GM19043 (cell line): ENCODE measurements at regions not wholly inside any gene's neighbourhood (a gene's known extent, or its start where the extent isn't known, plus 50 kb on each side); places are given as distances from the start of the nearest gene placed in this dataset.

ENCODE experiments used
- ATAC-seq: cut with Tn5 transposase; IDR thresholded peaks from one replicate; pipeline ENCODE4 v1.9.1; 2021; ENCODE audit warnings: low read depth; ENCODE audit not compliant: unreplicated experiment

DNA sequence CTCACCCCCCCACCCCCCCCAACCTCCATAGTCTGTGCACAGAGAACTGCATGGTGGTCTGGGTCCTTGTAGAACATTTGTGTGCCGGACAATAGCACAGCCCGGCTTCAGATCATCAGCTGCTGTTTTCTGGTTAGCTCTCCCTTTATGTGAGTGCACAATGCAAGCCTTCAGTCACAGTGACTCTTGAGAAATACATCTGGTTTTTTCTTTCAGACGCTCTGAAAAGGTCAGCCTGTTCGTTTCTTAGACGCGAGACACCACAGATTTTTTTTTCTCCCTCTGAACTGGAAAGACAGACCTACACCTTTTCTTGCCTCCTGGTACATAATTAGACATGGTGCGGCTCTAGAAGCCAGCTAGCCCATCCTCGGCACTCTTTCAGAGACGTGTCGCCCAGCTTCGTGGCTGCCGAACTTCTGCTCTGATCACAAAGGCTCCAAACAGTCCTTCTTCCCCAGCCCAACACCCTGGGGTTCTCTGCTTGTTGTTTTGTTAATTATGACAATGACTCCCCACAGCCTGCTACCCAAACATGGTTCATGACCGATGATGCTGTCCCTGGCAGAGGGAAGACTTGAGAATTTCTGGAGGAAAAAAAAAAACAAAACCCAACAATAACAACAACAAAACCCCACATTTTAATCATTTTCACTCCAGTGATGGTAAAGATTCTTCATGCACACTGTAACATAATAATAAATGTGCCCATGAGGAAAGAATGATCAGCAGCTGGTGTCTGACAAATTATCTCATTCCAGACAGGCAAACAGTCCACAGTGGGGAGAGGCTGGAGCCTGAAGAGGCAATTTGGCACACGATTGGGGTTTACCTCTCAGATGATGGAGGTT is 241.4 kb upstream of the ZNF462 start:
- no peak for ATAC-seq

DNA sequence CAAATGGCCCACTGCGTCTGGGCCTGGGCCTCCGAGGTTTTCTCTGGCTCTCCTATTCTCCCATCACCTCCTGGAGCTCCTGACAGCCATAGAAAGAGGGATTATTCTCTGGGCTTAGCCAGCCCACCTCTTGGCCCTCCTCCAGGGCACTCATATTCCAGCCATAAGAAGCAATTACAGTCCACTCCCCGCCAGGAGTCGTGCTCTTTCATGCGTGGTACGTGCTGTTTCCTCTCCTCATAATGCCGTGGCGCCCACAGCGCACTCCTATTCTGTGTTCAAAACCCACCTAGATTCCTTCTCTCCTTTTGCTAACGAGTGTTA is 240.8 kb upstream of the ZNF462 start:
- ATAC-seq: no peak

DNA sequence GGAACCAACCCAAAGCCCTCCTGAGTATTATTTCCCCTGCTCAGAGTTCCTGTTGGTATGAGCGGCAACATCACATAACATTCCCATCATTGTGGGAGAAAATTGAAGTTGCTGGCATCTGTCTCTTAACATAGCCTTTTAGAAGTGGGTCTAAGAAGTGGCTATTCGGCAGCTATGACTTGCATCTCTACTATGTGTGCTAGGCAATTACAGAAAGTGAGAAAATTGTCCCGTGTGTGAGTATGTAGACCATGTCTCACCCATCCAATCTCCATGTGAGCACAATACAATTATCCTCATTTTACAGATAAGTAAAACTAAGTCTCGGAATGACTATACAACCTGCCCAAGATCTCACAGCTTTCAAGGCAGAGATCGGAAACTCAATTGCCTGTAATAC is 239.4 kb upstream of the ZNF462 start:
- ATAC-seq: no peak

DNA sequence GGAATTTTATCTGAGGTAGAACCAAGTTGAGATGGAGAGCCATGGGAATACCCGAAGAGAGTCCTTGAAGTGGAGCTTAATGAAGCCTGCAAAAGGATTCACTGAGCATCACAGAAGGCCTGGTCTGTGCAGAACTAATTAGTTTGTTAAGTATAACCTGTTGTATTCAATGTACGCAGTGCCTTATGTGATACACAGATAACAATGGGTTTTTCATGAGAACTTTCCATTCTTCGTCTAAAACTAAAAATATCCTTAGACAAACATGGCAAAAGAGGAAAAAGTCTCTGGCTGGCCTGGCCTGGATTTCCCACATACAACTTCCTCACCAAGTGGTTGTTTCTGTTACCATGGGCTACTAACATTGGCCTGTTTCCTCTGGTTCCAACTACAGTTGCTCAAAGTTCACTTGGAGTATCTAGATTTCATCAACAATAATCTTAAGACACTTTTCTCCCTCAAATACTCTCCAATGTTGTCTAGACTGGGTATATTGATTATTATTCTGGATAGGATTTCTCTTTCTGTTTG is 237.6 kb upstream of the ZNF462 start:
- no peak for ATAC-seq

DNA sequence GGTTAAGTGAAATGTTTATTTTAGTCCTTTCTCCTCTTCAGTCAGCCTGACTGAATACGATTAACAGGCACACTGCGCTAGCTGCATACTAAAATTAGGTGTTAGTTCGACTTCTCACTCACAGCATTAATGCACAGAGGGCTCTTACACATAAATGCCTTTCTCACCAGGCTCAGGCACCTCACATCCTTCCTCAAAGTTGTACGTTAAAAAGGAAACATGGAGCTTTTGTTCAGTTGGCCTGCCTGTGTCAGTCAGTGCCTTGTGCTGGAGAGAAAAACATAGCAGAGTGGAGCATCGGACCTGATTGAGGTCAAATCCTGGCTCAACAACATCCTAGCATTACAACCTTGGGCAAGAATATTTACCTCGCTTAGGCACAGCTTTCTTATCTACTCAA is 236.0 kb upstream of the ZNF462 start:
- ATAC-seq: no peak

DNA sequence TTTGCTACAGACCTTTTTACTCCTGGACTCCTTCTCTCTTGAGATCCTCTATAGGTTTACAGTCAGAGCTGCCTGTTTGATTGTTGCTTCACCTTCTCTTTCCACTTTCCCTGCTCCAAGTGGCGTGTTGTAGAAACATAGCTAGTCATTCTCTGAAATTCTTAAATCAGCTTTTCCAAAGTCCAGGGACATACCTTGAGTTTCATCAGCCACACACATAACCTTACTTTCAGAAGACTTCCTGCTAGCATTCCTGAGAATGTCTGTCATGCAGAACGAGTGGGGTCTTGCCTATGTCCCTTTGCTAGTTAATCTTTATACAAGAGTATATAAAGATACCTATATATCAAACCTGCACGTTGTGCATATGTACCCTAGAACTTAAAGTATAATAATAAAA is 230.3 kb upstream of the ZNF462 start:
- no peak for ATAC-seq

DNA sequence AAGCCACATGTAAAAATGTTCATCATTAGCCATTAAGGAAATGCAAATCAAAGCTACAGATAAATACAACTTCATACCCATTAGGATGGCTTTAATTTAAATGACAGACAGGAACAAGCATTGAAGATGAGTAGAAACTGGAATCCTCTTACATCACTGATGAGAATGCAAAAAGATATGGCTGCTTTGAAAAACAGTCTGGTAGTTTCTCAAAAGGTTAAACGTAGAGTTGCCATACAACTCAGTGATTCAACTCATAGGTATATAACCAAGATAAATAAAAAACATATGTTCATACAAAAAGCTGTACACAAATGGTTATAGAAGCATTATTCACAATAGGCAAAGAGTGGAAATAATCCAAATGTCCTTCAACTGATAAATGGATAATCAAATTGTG is 228.8 kb upstream of the ZNF462 start:
- no peak for ATAC-seq

DNA sequence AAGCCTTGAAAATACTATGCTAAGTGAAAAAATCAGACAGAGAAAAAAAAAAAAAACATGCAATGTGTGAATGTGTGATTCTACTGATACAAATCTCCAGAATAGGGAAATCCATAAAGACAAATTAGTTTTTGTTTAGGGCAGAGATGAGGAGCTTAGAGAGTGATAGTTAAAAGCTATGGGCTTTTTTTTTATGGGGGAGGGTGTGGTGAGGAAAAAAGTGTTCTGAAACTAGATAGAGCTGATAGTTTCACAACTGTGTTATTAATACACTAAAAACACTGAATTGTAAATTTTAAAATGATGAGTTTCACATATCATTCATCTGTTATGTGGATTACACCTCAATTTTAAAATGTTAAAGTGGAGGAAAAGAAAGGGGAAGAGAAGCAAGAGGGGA is 228.3 kb upstream of the ZNF462 start:
- ATAC-seq: no peak

DNA sequence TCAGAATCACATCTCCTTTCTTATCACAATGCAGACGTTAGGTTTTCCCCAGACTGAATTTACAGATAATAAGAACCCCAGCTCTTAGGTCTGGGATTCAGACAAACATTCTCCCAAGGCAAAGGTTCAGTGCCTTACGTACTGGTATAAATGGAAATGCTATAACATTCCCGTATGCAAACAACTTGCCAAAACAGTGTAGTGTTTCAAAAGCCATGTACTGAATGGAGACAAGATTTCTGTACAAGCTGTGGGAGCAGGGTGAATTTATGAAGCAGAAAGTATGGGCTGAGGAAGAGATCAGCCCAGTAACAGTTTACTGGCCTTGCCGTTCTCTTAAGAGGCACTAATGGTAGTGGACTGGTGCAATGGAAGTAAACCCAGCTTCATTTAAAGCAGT is 225.5 kb upstream of the ZNF462 start:
- ATAC-seq: no peak

DNA sequence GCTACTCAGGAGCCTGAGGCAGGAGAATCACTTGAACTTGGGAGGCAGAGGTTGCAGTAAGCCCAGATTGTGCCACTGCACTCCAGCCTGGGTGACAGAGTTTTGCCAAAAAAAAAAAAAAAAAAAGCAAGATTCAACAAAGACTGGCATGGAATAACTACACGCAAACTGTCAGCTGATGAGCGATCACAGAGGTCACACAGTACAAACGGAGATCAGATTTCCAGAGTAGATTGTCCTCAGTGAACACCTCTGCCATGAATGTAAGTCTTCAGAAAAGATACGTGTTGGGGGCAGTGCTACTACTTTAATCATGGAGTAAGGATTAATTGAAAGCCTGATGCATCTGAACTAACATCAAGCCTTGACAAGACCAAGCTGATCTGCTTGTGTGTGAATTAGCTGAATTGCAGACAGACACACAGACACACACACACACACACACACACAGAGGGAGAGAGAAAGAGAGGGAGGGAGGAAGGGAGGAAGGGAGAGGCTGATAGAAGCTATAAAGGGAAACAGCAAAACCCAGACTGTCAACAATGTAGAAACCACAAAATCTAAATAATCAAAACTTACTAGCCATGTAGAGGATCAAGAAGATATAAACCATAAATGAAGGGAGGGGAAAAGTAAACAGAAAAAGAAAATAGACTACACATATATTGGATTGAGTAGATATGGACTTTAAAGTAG is 222.9 kb upstream of the ZNF462 start:
- no peak for ATAC-seq

DNA sequence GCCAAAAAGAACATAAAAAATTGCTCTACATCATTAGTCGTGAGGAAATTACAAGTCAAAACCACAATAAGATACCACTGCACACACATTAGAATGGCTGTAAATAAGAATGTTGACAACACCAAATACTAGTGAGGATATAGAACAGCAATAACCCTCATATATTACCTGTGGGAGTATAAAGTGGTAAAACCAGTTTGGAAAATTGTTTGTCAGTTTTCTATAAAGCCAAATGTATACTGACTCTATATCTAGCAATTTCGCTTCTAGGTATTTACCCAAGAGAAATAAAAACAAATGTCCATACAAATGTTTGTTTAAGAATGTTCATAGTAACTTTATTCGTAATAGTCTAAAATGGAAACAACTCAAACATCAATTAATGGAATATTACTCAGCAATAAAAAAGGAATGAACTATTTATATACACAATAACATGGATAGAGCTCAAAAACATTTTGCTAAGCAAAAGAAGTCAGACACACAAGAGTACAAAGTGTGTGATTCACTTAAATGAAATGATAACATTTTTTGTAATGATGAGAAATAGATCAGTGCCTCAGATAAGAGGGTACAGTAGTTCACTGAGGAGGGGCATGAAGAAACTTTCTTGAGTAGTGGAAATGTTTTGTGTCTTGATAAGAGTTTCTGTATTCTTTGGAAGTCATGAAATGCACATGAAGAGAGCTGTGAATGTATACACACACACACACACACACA is 219.6 kb upstream of the ZNF462 start:
- ATAC-seq: no peak

DNA sequence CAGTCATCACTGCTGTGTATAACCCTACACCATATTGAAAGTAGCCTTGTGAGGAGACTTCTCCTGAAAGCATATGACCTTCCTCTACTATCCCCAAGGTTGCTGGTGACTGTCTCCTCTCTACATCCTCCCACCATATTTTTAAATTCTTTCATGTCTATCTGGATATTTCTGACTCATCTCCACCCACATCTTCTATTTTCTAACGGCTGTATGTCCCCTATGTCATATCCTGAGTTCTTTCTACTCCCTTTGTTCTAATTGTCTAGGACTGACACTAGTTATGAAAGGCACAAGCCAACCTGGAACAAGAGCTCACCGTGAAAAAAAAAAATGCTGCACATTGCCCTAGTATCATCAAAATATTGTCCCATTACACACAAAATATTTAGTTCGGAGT is 218.3 kb upstream of the ZNF462 start:
- no peak for ATAC-seq

DNA sequence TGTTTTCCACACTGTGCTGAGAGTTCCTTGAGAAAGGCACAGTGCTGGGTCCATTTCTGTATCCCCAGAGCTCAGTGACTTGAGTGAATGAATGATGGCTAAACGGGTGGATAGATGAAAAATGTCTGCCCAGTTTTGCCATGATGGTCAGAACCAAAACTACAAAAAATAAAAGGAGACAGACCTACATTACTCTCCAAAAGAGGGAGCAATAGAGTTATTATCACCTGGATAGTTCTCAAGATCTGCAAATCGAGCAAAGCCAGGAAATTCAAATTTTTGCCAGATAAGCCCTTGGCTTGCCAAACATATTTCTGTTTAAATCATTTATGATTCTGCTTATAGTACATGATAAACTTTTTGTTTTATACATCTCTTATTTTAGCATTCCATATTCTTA is 214.2 kb upstream of the ZNF462 start:
- no peak for ATAC-seq

DNA sequence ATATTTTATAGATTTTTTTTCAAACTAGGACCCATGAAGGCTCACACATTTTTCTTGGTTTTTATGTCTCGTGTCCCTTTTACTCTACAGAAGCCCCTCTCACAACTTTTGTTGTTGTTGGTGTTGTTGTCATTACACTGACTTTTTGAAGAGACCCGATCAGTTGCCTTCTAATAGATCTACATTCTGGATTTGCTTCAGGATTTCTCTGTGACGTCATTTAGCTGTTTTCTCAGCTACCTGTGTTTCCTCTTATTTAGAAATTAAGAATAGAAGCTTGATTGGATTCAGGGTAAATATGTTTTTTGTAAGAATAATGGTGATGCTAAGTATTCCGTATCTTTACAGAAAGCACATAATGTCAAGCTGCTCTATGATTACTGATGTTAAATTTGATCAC is 213.3 kb upstream of the ZNF462 start:
- no peak for ATAC-seq

DNA sequence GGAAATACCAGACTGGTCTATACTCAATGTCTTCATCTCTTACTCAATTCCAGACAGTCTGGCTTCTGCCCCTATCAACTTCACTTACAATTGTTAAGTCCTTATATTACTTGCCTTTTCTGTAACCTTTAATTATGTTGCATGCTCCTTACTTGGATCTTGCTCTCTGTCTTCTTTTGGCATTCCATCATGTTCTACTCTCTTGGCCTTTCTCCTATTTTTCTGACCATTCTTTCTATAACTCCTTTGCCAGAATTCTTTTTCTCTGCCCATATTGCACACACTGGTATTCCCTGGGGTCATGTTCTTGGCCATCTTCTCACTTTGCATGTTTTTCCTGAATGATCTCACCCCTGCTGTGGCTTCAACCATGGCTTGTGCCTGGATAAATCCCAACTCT is 209.8 kb upstream of the ZNF462 start:
- ATAC-seq: no peak

DNA sequence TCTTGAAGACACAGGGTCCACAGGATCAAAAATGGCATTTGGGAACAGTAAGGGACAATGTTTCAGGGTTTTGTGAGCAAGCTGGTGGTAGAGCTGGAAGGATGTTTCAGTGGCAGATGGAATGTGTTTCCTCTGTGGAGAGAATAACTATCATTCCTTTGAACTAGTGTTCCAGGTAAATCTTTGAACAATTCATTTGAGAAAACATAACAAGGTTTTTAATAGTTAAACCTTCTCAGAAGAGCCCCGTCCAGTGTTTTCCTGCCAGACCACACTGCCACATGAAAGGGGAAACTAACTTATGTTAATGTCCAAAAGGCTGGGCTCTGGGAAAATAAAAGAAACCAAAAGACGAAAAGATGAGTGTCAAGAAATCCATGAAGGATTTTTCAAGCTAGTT is 207.0 kb upstream of the ZNF462 start:
- no peak for ATAC-seq

DNA sequence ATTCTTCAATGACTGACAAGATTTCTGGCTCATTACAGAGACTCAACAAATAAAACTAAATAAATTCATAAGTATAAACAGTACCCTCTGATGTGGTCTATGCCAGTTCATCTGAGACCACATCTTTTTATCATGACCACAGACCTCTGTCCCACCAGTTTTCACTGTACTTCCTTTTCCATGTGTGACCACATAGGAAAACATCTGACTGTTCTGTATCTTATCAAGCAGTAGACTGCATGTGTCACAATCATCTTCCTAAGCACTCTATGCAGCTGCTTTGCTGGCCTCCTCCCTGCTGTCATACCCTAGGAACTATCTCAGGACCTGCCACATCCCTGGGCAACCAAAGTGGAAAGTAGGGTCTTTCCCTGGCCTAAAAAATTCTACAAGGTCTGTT is 205.0 kb upstream of the ZNF462 start:
- no peak for ATAC-seq

DNA sequence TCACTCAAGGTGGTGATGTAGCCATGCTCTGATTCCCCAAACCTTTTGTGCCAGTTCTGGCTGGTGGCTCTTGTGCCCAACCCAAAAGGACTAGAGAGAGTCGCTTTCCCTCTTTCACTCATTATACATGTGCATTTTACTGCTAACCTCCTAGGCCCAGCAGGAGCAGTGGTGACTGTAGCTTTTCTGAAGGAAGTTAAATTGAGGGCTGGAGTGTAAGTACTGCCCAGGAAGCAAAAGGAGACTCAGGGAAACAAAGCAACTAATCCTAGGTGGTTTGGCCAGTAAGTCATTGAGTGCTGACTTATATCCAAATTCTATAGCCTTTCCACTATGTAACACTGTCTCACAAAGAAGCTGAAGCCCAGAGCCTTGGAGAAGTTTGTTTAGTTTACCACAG is 194.4 kb upstream of the ZNF462 start:
- ATAC-seq: no peak

DNA sequence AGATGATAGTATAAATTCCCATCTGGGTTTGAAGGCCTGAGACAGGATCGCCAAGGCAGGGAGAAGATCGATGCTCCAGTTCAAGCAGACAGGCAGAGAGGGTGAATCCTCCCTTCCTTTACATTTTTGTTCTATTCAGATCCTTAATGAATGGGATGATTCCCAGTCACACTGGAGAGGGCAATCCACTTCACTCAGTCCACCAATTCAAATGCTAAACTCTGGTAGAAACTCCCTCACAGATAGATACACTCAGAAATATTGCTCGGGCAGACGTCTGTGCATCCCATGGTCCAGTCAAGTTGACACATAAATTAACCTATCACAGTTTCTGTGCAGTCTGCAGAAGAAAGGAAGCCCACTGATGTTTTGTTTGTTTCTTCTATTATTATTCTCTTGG is 193.1 kb upstream of the ZNF462 start:
- ATAC-seq: no peak

DNA sequence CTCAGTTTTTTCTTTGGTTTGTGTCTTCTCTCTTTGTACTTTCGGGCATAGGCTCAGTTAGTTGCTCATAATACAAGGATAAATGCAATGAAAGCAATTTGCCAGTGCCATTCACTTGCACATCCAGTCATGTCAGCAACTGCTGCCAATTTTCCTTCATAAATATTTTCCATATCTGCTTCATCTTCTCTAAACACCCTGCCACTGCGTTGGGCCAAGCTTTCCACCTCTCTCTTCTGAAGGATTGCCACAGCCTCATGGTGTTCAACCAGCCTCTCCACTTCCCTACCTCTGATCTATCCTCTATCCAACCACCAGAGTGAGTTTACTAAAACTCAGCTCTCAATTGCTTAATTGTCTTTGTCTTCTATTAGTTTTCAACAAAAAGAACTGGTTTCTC is 192.5 kb upstream of the ZNF462 start:
- no peak for ATAC-seq

DNA sequence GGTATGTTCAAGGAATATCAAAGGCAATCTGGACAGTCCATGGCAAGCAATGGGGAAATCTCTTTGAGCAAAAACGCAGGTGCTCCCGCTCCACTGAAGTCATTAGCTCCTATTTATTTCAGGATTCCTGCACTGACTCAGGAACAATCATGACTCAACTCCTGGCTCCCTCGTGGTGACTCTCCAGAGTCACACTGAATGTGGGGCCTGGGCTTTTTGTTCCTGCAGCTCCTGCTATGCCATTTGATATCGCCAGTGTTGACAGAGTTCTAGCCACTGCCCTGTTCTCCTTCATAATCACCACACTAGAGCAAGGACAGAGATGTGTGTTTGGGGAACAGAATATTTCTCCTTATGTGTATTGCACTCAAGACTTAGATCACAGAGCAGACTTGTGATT is 187.2 kb upstream of the ZNF462 start:
- no peak for ATAC-seq

DNA sequence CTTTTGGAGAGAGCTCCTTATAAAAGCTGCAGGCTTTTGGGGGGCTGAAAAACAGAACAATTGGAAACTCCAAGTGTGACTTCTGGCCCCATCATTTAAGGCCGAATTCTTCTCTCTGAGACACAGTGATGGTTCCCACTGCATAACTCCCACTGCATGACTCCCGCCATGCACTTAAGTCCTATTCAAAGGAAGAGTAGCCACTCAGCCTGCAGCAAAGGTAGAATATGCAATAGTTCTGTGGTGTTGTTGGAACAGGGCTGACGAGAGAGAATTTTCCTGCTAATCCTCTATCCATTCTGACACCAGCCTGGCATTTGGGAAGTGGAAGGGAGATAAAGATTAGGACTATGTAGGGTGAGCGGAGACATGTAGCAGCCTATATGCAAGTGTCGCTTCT is 185.6 kb upstream of the ZNF462 start:
- no peak for ATAC-seq
